Mesodermal cell (in vitro differentiated cells): ENCODE measurements at regions not wholly inside any gene's neighbourhood (a gene's known extent, or its start where the extent isn't known, plus 50 kb on each side); places are given as distances from the start of the nearest gene placed in this dataset.
"Not testable (repeated sequence)": the region's sequence is repeated elsewhere in the genome, so short reads cannot be mapped to it uniquely, and the experiment has no call there.

ENCODE experiments used
- H3K27ac ChIP-seq: 2 replicates; pipeline ENCODE4 v1.7.0; 2013; ENCODE audit warnings: mild to moderate bottlenecking, low read depth, low read length, moderate library complexity; ENCODE audit not compliant: severe bottlenecking
- H3K36me3 ChIP-seq: 2 replicates; pipeline ENCODE4 v1.7.1; 2013; ENCODE audit warnings: mild to moderate bottlenecking, low read length, moderate library complexity; ENCODE audit not compliant: control insufficient read depth, insufficient read depth
- H3K4me1 ChIP-seq: one replicate; pipeline ENCODE4 v1.7.1; 2013; ENCODE audit warnings: mild to moderate bottlenecking, low read length; ENCODE audit not compliant: insufficient read depth, control insufficient read depth, poor library complexity, severe bottlenecking
- H3K4me3 ChIP-seq: 2 replicates; pipeline ENCODE4 v1.7.0; 2013; ENCODE audit warnings: low read length, control low read depth, mild to moderate bottlenecking; ENCODE audit not compliant: insufficient read depth, poor library complexity, severe bottlenecking; ENCODE audit errors: extremely low read depth
- H3K9me3 ChIP-seq: 2 replicates; pipeline ENCODE4 v1.7.1; 2013; ENCODE audit warnings: mild to moderate bottlenecking, low read length, moderate library complexity; ENCODE audit not compliant: control insufficient read depth
- WGBS, 2 experiments: methylation state at CpG; one replicate each; pipeline ENCODE4 v1.1.5; 2013; ENCODE audit warnings: missing lambda C conversion rate in 2 of 2; ENCODE audit not compliant: insufficient coverage in 2 of 2; 5-methylcytosine and 5-hydroxymethylcytosine counted together

- H3K27ac ChIP-seq, result no peak overlapping the region
- no peaks in the 10 kb centered on the region for H3K36me3 ChIP-seq
- WGBS, 2 experiments, result 50 to 83% methylated on average over 1 to 2 of the region's 2 CpGs
- H3K9me3 ChIP-seq, result no peaks in the 10 kb centered on the region
- H3K4me3 ChIP-seq, result no peak overlapping the region
- H3K4me1 ChIP-seq, result no peaks in the 10 kb centered on the region
Measured at GRCh38 chr12:131552492-131552863, 158.4 kb upstream of the SFSWAP start.

GRCh38 chr12:131553096-131553777, 157.7 kb upstream of the SFSWAP start:
- no peaks in the 10 kb centered on the region for H3K4me1 ChIP-seq
- H3K4me3 ChIP-seq, result no peak overlapping the region
- WGBS, 2 experiments, result 87% methylated on average over 4 to 6 of the region's 6 CpGs
- H3K9me3 ChIP-seq, result no peaks in the 10 kb centered on the region
- no peak overlapping the region for H3K27ac ChIP-seq
- no peaks in the 10 kb centered on the region for H3K36me3 ChIP-seq

- Histone ChIP-seq H3K4me3 (no peak overlapping the region), H3K27ac (no peak overlapping the region), H3K4me1 (no peaks in the 10 kb centered on the region), H3K9me3 (no peaks in the 10 kb centered on the region), H3K36me3 (no peaks in the 10 kb centered on the region)
- WGBS, 2 experiments, result 87 to 94% methylated on average over 14 to 16 of the region's 18 CpGs
Measured at GRCh38 chr12:131555197-131555846, 155.6 kb upstream of the SFSWAP start.

- Histone ChIP-seq H3K9me3 (no peaks in the 10 kb centered on the region), H3K27ac (no peak overlapping the region)
- 91 to 94% methylated on average over 11 to 12 of the region's 13 CpGs for WGBS, 2 experiments
Measured at GRCh38 chr12:131555866-131556265, 155.0 kb upstream of the SFSWAP start.

DNA sequence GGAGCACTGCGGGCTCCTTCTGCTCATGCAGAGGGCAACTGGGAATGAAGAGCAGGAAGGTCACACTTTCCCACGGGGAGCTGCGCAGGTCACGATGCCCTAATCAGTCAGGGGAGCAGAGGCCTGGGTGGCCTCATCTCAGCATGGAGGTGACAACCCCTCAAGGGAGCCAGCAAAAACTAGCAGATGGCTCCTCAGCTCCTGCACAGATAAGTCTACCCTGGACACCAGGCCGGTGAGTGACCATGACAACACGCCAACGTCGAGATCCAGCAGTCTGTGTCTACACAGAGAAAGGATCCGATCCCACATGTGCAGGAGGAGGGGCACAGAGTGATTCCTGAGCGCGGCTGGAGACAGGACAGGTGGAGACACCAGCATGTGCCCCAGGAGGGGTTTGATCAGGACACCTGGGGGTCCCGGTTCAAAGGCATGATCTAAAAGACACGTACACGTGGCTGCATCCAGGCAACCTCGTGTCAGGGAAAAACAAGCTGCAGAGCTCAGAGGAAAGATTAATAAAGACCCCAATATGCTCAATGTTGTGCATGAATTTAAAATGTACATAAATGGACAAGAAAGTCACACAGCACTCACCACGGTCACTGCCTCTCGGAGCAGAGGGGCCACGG, 153.7 kb upstream of the SFSWAP start:
- H3K9me3 ChIP-seq, result no peaks in the 10 kb centered on the region
- no peak overlapping the region for H3K4me3 ChIP-seq
- no peaks in the 10 kb centered on the region for H3K4me1 ChIP-seq
- H3K27ac ChIP-seq, result no peak overlapping the region
- WGBS, 2 experiments, result 93 to 94% methylated on average over 14 to 15 of the region's 18 CpGs
- no peaks in the 10 kb centered on the region for H3K36me3 ChIP-seq

More at GRCh38 chr12:131555866-131556265, 155.0 kb upstream of the SFSWAP start:
- no peaks in the 10 kb centered on the region for H3K36me3 ChIP-seq
- H3K4me1 ChIP-seq, result no peaks in the 10 kb centered on the region
- no peak overlapping the region for H3K4me3 ChIP-seq

- no peak overlapping the region for H3K4me3 ChIP-seq
- H3K4me1 ChIP-seq, result no peaks in the 10 kb centered on the region
- WGBS, 2 experiments, result 74 to 97% methylated on average over 3 to 6 of the region's 17 CpGs
- H3K27ac ChIP-seq, result no peak overlapping the region
- no peaks in the 10 kb centered on the region for H3K36me3 ChIP-seq
- H3K9me3 ChIP-seq, result no peaks in the 10 kb centered on the region
Measured at GRCh38 chr12:131559517-131560516, 151.1 kb upstream of the SFSWAP start.

- H3K27ac ChIP-seq, result no peak overlapping the region
- 70 to 83% methylated on average over 2 to 5 of the region's 5 CpGs for WGBS, 2 experiments
- no peaks in the 10 kb centered on the region for H3K36me3 ChIP-seq
- no peaks in the 10 kb centered on the region for H3K9me3 ChIP-seq
- no peak overlapping the region for H3K4me3 ChIP-seq
- no peaks in the 10 kb centered on the region for H3K4me1 ChIP-seq
Measured at GRCh38 chr12:131561051-131561450, 149.8 kb upstream of the SFSWAP start.

DNA sequence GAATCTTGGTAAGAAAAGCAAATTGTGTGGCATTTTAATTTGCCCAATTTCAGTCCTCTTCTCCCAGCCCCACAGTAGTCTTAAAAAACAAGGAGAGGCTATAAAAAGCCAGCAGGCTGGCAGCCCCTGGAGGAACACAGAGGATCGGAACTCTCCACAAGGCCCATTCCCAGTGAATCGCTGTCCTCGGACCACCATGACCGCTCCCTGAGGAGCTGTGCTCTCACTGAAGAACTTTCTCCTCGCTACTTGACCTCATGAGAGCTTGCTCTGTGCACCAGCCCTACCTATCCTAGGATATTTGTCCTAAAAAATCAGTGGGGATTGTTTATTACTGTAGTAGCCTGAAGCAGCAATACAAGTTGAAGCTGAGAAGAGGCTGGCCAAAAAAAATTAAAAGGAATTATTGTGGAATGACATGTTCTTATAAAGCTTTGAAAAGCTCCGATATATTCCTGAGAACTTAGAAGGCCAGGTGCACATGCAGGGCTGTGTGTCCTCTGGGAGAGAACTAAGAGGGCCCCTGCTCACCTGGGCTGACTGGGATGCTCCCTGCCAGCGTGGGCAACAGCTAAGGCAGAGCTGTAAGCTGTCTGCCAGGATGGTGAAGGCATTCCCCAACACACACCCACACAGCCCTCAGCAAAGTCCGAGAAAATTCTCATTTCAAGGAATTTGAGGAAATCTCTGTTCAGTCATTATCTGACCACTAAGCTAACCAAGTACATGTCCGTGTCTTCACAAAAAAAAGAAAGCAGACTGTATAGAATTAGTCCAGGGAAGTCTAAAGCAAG, 148.8 kb upstream of the SFSWAP start:
- H3K4me1 ChIP-seq, result no peaks in the 10 kb centered on the region
- no peaks in the 10 kb centered on the region for H3K9me3 ChIP-seq
- H3K27ac ChIP-seq, result no peak overlapping the region
- WGBS, 2 experiments, result 91% methylated on average over 5 to 6 of the region's 9 CpGs
- no peaks in the 10 kb centered on the region for H3K36me3 ChIP-seq
- H3K4me3 ChIP-seq, result no peak overlapping the region

GRCh38 chr12:131564138-131564727, 146.7 kb upstream of the SFSWAP start:
- H3K36me3 ChIP-seq, H3K27ac ChIP-seq, H3K4me1 ChIP-seq, H3K4me3 ChIP-seq, H3K9me3 ChIP-seq: not testable (repeated sequence)
- WGBS, 2 experiments, result 59 to 64% methylated on average over 7 to 12 of the region's 12 CpGs
